Panc1 (cell line): ENCODE measurements at regions not wholly inside any gene's neighbourhood (a gene's known extent, or its start where the extent isn't known, plus 50 kb on each side); places are given as distances from the start of the nearest gene placed in this dataset.

Experiments
- ATAC-seq: fragments of 200-7000 bp; cut with Tn5 transposase; 2 replicates; pipeline ENCODE4 v1.9.1; 2020; ENCODE audit warnings: mild to moderate bottlenecking, moderate library complexity
- BruUV-seq: library from RNA; stranded (reverse); fragments of 400-500 nt; replicated peaks from 2 replicates; lab custom pipeline; 2021; lab: Mats Ljungman, UMichigan
- CTCF ChIA-PET: fragments of 300-600 bp; sonication (Branson Sonifier 250); formaldehyde crosslinking; loops from one replicate; lab custom pipeline; 2022; ENCODE audit warnings: antibody characterized with exemption; lab: Charles Lee
- POLR2A ChIA-PET: fragments of 300-600 bp; sonication (Branson Sonifier 250); formaldehyde crosslinking; loops from one replicate; lab custom pipeline; 2022; ENCODE audit warnings: antibody characterized with exemption; lab: Charles Lee
- DNase-seq: peaks from one replicate; pipeline ENCODE4 v3.0.0-alpha.2; 2010; ENCODE audit warnings: low read depth, low spot score
- H3K27ac ChIP-seq: 2 replicates; pipeline ENCODE4 v1.5.1; 2011; ENCODE audit warnings: mild to moderate bottlenecking, low read length, inconsistent platforms
- H3K27me3 ChIP-seq: fragments of 200-500 bp; sonication (Bioruptor generic); 2 replicates; pipeline ENCODE4 v1.6.0; 2014; ENCODE audit warnings: low read length, inconsistent platforms; ENCODE audit not compliant: control insufficient read depth, insufficient read depth
- H3K36me3 ChIP-seq: fragments of 200-500 bp; sonication (Bioruptor generic); 2 replicates; pipeline ENCODE4 v1.5.1; 2014; ENCODE audit warnings: inconsistent platforms, mild to moderate bottlenecking, low read length, moderate library complexity; ENCODE audit not compliant: control insufficient read depth, insufficient read depth
- H3K4me1 ChIP-seq: 2 replicates; pipeline ENCODE4 v1.5.1; 2011; ENCODE audit warnings: inconsistent platforms, mild to moderate bottlenecking, low read length, moderate library complexity; ENCODE audit not compliant: control insufficient read depth, insufficient read depth
- H3K4me3 ChIP-seq, 2 experiments: 2 replicates each; pipeline ENCODE4 v1.5.1; 2011 to 2012; ENCODE audit warnings: low read depth in 2 of 2, low read length in 2 of 2, mild to moderate bottlenecking in 2 of 2, inconsistent platforms in 1 of 2, moderate library complexity in 1 of 2
- H3K9me3 ChIP-seq: fragments of 200-500 bp; sonication (Bioruptor generic); 2 replicates; pipeline ENCODE4 v1.5.1; 2014; ENCODE audit warnings: low read depth, mild to moderate bottlenecking, inconsistent platforms, low read length, moderate library complexity; ENCODE audit not compliant: control insufficient read depth, insufficient read depth
- POLR2AphosphoS5 ChIP-seq: IDR thresholded peaks from 2 replicates; pipeline ENCODE4 v1.6.1; 2012; ENCODE audit warnings: mild to moderate bottlenecking, low read depth, low read length, moderate library complexity
- SIN3A ChIP-seq: IDR thresholded peaks from 2 replicates; pipeline ENCODE4 v1.6.1; 2012; ENCODE audit warnings: low read depth, mild to moderate bottlenecking, low read length, moderate library complexity, borderline replicate concordance; ENCODE audit not compliant: insufficient read depth
- TCF7L2 ChIP-seq: IDR thresholded peaks from 2 replicates; pipeline ENCODE4 v1.6.1; 2011; ENCODE audit warnings: mild to moderate bottlenecking, low read depth, low read length, inconsistent platforms
- in situ Hi-C: cut with HindIII; loops from 2 replicates; pipeline ENCODE4 v1.10.0; 2016; ENCODE audit warnings: low sequenced_read_pairs, low pct_unique_long_range_greater_than_20kb
- intact Hi-C: fragments of 100-400 bp; cut with micrococcal nuclease; formaldehyde crosslinking; loops from one replicate; pipeline ENCODE4 v1.10.0; 2022; ENCODE audit not compliant: unreplicated experiment
- TF ChIP-seq, protein P1 (sequence below), 2 experiments: IDR thresholded peaks; 2 replicates each; pipeline ENCODE4 v1.6.1; 2011 to 2012; ENCODE audit warnings: low read depth in 2 of 2, control low read depth in 1 of 2, low read length in 1 of 2, mild to moderate bottlenecking in 1 of 2, moderate library complexity in 1 of 2; ENCODE audit not compliant: insufficient read depth in 1 of 2
- TF ChIP-seq, protein P2 (sequence below): fragments of 450-650 bp; IDR thresholded peaks from 2 replicates; pipeline ENCODE4 v1.5.1; 2017; ENCODE audit warnings: mild to moderate bottlenecking

DNA sequence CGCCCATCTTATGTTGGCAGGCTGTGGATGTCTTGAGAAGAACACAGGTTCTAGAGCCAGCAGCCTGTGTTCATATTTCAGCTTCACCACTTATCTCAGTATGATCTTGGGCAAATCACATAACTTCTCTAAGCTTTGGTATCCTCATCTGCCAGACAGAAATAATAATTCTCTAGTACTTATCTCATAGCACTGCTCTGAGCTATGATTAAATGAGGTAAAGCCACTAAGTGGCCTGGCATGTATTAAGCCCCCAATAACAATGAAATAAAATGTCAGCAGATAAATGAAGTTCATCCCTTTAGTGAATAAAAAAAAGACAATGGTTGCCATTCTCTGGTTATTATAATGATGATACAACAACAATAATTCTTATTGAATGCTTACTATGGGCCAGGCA is 104.9 kb upstream of the EEA1 start:
- H3K9me3 ChIP-seq = no peaks in the 10 kb centered on the region
- H3K27ac ChIP-seq = no peak overlapping the region
- ATAC-seq (no peak), DNase-seq (no peak)
- no peaks in the 10 kb centered on the region for H3K36me3 ChIP-seq
- in situ Hi-C loops (no loop called here), intact Hi-C loops (no loop called here)
- BruUV-seq = no TSS peak
- no peak overlapping the region for H3K4me3 ChIP-seq
- ChIA-PET POLR2A (no interaction called here), CTCF (no interaction called here)
- peaks cover 5% of the 10 kb centered on the region; the same call in 1 of the 2 replicates for H3K27me3 ChIP-seq
- TF ChIP-seq, protein P1, sequence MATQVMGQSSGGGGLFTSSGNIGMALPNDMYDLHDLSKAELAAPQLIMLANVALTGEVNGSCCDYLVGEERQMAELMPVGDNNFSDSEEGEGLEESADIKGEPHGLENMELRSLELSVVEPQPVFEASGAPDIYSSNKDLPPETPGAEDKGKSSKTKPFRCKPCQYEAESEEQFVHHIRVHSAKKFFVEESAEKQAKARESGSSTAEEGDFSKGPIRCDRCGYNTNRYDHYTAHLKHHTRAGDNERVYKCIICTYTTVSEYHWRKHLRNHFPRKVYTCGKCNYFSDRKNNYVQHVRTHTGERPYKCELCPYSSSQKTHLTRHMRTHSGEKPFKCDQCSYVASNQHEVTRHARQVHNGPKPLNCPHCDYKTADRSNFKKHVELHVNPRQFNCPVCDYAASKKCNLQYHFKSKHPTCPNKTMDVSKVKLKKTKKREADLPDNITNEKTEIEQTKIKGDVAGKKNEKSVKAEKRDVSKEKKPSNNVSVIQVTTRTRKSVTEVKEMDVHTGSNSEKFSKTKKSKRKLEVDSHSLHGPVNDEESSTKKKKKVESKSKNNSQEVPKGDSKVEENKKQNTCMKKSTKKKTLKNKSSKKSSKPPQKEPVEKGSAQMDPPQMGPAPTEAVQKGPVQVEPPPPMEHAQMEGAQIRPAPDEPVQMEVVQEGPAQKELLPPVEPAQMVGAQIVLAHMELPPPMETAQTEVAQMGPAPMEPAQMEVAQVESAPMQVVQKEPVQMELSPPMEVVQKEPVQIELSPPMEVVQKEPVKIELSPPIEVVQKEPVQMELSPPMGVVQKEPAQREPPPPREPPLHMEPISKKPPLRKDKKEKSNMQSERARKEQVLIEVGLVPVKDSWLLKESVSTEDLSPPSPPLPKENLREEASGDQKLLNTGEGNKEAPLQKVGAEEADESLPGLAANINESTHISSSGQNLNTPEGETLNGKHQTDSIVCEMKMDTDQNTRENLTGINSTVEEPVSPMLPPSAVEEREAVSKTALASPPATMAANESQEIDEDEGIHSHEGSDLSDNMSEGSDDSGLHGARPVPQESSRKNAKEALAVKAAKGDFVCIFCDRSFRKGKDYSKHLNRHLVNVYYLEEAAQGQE (IDR thresholded peaks at IDR 0.05; ENCODE audit: insufficient read depth in 1 of 2, low read depth in 2 of 2, low read length in 1 of 2) = no peak
- no peak for TF ChIP-seq SIN3A
- TF ChIP-seq, protein P2, sequence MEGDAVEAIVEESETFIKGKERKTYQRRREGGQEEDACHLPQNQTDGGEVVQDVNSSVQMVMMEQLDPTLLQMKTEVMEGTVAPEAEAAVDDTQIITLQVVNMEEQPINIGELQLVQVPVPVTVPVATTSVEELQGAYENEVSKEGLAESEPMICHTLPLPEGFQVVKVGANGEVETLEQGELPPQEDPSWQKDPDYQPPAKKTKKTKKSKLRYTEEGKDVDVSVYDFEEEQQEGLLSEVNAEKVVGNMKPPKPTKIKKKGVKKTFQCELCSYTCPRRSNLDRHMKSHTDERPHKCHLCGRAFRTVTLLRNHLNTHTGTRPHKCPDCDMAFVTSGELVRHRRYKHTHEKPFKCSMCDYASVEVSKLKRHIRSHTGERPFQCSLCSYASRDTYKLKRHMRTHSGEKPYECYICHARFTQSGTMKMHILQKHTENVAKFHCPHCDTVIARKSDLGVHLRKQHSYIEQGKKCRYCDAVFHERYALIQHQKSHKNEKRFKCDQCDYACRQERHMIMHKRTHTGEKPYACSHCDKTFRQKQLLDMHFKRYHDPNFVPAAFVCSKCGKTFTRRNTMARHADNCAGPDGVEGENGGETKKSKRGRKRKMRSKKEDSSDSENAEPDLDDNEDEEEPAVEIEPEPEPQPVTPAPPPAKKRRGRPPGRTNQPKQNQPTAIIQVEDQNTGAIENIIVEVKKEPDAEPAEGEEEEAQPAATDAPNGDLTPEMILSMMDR = no peak
- TF ChIP-seq TCF7L2 = no peak
- no peak for TF ChIP-seq POLR2AphosphoS5
- no peaks in the 10 kb centered on the region for H3K4me1 ChIP-seq

DNA sequence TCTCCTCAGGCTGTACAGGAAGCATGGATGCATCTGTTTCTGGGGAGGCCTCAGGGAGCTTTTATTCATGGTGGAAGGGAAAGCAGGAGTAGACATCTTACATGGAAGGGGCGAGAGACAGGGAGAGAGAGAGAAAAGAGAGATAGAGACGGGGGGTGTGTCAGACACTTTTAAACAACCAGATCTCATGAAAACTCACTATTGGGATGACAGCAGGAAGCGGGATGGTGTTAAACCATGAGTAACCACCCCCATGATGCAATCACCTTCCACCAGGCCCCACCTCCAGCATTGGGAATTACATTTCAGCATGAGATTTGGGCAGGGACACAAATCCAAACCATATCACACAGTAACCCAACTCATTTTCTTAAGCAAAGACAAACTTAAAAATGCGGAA is 110.0 kb upstream of the EEA1 start:
- DNase-seq = no peak
- intact Hi-C loops (no loop called here), in situ Hi-C loops (no loop called here)
- no peaks in the 10 kb centered on the region for H3K36me3 ChIP-seq
- H3K4me3 ChIP-seq = no peak overlapping the region
- CTCF ChIA-PET = no interaction called here
- H3K9me3 ChIP-seq = no peaks in the 10 kb centered on the region
- peaks cover 2% of the 10 kb centered on the region; the same call in 1 of the 2 replicates for H3K27me3 ChIP-seq
- POLR2A ChIA-PET = no interaction called here
- no peak overlapping the region for H3K27ac ChIP-seq
- TF ChIP-seq, protein P1 (IDR thresholded peaks at IDR 0.05; ENCODE audit: insufficient read depth in 1 of 2, low read depth in 2 of 2, low read length in 1 of 2) = no peak
- TF ChIP-seq POLR2AphosphoS5 (no peak), SIN3A (no peak), TCF7L2 (no peak)
- TF ChIP-seq, protein P2 = no peak
- no TSS peak for BruUV-seq
- no peaks in the 10 kb centered on the region for H3K4me1 ChIP-seq
- no peak for ATAC-seq
